Ramos (cell line): ENCODE measurements at regions not wholly inside any gene's neighbourhood (a gene's known extent, or its start where the extent isn't known, plus 50 kb on each side); places are given as distances from the start of the nearest gene placed in this dataset.
"Not testable (repeated sequence)": the region's sequence is repeated elsewhere in the genome, so short reads cannot be mapped to it uniquely, and the experiment has no call there.

Experiments used
- in situ Hi-C: fragments of 300-500 bp; cut with MboI; formaldehyde crosslinking; loops from one replicate; pipeline ENCODE4 v1.14.3; 2022; ENCODE audit warnings: low sequenced_read_pairs; ENCODE audit not compliant: unreplicated experiment

DNA sequence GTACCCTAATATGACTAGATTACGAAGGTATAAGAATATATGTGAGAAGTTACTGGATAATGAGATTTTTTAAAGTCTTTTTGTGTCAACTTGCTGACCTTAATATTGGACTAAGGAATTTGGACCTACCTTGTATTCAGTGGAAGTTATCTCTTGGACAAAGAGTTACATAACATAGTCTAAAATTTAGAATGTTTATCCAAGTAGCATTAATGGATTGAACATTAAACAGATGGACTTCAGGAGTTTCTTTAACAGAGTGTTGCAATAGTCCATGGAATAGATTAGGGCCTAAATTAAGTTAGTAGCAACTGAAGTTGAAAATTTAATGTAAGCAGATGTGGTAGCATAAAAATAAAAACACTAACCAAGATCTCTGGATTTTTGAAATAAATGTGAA is 266.4 kb downstream of the PYDC2 start:
- in situ Hi-C loops = no loop called here

DNA sequence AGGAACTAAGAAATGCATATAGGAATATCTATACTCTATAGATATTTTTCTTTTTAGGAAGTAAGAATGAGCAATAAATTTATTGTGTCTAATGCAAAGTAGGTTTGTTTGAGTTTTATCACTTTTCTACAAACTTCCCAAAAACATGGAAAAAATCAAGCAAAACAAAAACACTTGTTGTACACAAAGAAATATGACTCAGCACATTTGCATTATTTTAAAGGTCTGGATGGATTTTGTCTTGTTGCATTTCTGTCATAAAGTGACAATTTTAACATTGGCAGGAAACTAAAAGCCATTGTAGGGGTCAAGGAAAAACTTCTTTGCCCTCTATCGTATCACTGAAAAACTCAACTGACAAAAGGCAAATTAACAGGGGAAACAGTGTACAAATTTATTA is 267.2 kb downstream of the PYDC2 start:
- in situ Hi-C loops = no loop called here

DNA sequence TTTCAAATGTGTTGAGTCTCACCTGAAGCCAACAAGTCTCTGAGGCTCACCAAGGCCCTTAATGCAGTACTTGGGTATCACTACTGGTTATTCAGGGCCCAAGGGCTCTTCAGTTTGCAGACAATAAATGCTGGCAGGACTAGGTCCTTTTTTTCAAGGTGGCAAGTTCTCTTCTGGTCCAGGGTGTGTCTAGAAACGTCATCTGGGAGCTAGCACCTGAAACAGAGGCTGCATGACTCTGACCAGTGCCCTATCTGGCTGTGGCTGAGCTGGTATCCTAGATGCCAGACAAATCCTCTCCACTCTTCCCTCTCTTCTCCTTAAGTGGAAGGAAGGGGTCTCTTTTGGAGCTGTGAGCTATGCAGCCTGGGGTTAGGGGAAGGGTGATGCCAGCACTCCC is 276.8 kb downstream of the PYDC2 start:
- in situ Hi-C loops = no loop called here

DNA sequence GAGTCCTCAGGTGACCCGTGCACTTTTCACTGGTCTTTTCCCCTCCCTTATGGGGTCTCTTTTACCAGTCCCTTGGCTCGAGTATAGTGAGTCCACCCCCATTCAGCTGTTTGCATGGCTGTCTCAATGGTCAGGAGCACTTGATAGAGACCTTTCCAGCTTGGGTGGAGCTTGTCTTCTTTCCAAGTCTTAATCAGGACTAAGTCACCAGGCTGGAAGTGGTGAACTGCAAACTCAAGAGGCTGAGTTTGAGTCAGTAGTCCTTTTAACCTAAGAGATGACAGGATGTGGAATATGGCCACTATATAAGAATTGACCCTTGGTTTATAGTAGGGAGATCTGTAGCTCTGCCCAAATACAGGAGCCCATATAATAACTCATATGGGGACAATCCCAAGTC is 279.7 kb downstream of the PYDC2 start:
- in situ Hi-C loops = no loop called here

DNA sequence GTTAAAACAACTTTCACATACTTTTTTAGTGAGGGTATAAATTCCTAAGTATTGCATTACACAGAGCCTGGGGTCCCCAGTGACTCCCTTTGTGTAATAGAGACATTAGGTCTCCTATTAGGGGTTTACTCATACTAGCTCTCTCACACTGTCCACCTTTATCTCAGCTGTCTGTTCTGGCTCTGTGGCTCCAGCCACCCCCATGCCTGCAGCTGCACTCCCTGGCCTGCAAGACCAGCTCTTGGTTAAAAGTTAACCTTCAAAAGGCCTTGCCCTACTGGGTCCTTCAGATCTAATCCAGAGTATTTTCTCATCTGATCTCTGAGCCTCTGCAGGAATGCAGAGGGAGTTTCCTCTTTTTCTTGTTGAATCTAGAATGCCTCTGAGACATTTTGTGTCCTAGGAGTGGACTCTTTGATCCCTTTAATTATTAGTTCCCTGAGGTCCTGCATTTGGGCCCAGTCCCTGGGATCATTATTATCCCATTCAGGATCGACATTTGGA is 280.9 kb downstream of the PYDC2 start:
- in situ Hi-C loops = not testable (repeated sequence)

DNA sequence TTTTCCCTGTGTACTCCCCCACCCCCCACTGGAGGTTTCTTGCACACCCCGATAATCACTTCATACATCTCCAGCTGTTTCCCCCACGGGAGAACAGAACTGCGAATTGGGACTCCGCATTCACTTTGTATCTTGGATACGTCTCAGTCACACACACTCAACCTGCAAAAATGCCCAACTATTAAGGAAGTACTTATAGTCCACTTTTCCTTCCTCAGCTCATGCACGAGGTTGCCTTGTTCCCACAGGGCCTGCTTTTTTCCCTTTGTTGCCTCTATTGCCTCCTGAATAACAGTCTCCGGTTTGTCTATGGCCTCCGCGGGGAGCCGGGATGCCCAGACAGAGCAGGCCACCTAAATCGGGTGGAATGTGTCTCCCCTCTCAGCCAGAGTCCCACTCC is 282.3 kb downstream of the PYDC2 start:
- in situ Hi-C loops = no loop called here

DNA sequence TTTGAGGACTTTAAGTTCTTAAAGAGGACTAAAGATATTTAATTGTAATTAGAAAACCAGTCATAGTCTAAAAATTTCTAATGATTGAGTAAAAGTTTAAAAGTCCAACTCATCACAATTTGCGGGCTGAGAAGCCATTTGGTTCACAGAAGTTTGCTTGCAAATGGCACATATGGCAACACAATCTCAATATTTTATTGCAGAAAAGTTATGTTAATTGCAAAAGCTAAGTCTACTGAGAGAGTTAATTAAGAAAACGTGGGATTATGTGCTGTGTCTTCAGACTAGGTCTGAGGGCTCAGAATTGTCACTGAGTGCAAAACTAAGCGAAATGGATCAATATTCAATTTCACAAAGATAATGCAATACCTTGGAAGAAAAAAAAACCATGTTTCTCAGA is 289.7 kb downstream of the PYDC2 start:
- in situ Hi-C loops = no loop called here

DNA sequence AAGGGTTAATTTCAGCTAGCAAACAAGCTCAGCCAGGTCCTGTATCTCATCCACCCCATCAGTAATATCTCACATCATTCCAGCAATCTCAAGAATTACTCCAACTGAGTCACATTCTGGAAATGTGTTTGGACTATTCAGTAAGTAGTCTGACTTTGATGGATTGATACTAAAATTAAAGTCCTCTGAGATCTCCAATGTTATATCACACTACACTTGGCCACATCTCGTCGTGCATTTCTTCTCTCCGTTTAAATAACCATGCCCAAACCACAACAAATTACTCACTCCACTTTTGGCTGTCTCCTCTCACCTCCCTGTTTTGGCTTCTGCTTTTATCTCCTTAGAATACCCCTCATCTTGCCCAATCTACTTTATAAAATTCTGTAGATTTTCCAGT is 292.2 kb downstream of the PYDC2 start:
- in situ Hi-C loops = no loop called here

DNA sequence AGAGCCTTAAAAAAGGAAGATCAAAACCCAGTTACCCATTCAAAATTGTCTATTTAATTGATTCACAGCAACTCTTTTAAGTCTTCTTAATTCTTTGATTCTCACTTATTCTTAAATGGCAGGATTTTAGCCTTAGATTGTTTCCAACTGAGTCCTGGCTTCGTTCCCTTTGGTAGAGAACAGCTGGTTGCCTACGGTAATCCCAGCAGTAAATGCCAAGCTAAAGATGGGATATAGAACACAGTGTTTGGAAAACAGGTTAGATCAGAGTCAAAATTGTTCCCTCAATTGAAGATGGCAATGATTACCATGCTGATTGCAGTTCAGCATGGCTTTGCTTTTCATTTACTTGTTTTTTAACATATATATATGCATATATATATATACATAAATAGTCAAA is 300.9 kb downstream of the PYDC2 start:
- in situ Hi-C loops = no loop called here

DNA sequence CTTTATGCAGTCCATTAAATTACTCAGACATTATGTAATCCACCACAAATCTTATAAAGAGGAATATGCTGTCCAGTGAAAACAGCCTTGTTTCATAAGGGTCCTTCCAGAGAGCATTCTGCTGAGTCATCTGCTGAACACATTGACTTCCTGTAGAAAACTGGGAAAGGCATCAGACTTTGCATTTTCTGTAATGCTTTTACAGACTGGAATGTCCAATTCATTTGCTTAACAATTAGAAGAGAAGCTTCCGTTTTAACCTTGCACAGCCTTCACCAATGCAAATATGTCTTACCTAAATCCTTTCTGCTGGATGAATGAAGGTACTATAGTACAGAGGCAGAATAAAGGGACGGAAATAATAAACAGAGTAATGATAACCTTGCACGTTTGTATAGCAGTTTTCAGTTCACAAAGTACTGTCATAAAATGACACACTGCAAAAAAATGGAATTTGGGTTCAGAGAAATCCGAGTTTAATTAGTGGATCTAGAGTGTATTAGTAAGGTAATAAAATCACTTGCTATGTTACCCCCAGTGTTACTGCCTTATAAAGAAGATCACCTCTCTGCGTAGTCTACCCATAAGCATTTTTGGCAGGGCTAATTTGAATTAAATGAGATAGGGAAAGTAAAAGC is 301.5 kb downstream of the PYDC2 start:
- in situ Hi-C loops = no loop called here

DNA sequence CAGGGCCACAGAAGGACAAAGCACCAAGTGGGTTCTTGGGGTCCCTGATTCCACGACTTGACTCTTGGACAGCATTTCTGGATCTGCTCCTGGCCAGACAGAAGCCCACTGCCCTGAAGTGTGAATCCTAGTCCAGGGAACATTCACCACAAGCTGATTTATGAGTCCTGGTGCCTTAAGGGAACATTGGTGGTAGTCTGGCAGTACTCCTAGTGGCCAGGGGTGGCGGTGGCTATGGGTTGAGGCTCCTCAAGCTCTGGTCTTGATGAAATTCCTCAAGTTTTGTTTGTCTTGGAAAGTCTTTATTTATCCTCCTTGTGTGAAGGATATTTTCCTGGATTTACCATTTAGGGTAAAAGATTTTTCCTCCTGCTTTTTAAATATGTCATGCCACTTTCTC is 307.5 kb downstream of the PYDC2 start:
- in situ Hi-C loops = no loop called here

DNA sequence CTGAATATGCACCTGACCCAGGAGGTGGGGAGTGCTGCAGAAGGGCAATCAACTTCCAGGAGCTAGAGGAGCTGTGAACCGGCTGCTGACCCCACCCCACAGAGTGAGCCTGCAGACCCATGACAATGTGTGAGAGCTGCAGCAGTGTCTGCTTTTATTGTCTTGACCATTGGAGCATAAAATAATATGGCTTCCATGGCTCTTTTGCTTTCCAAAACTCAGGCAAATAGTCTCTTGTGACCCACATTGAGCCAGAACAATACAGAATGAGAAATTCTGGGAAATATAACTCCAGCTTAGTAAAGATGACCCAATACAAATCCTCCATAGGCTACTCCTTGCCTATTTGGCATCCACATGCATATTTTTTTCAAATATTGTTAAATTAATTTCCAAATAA is 309.6 kb downstream of the PYDC2 start:
- in situ Hi-C loops = no loop called here

DNA sequence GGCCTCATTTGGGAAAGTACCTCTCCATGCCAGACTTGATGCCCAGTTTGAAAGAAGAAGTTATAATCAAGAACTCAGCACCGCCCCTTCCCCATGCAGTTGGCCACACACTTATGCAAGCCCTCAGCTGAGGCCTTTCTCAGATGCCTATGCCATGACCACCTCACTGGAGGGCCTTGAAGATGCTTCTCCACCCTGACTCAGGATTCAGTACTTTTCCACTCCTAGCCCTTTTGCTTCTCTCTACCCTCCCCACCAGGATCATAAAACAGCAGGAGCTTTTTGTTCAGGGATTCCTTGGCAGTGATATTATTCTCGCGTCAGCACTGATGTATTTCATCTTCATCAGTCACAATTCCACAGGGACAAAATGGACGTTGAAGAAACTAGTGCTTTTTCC is 313.5 kb downstream of the PYDC2 start:
- in situ Hi-C loops = no loop called here

DNA sequence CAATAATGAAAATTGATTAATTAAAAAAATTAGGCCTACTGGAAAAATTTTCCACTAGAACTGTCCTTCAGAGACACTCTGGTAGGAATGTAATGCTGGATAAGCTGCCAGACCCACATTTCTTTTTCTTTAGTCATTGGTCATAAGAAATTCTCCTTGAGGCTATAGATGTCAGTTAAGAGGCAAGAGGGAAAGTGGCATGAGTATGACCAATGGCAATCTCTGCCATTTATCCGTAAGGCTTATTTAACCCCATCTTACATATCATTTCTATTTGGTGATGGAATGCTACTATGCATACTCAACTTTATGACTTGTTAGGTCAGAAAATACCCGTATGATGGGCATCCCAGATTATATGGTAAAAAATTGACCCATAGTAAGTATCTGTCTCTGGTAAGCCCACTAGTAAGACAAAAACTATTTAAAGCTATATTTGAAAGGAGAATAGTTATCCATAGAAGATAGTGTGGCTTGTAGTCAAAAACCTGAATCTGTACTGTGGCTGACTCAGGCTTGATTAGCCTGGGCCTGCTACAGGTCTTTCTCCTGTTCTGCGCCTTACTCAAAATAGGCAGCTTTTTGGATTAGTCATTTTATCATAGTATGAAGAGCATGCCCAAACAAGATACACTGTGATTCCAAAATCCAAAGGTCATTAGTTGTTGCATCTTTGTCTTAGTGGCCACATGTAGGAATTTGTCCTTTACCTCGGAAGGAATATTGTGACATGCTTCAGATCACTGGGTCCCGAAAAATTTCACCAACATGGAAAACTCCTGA is 314.7 kb downstream of the PYDC2 start:
- in situ Hi-C loops = no loop called here

DNA sequence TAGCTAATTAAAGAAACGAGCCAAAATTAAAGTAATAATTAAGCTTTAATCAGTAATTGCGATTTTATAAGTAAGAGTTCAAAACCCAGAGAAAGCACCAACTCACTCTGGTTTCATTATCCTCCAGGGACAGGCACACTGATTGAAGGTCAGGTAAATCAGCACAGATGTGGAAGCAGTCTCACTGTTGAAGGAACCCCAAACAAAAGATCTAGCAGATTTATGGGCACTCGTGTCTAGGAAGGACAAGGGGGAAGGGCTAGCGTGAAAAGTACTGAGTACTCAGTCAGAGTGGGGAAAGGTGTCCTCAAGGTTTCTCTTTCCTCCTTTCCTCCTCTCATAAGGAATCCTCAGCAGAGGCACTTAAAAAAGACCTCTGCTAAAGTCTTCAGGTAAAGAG is 320.1 kb downstream of the PYDC2 start:
- in situ Hi-C loops = no loop called here

DNA sequence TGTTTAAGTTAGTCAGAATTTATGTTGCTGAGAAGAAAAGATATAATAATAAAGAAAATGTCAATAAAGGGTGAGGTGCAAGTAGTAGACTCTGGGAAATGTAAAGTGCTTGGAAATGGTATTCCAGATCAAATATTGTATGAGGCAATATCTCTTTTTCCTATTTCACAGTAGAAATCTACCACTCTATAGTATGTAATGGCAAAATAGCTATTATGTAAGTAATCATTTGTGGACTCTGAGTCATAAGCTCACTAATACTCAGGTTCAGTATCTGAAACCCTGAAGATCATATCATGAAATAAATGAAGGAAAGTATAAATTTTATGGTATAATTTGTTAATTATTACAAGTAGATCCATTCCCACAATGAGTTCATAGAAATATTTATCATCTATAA is 322.1 kb downstream of the PYDC2 start:
- in situ Hi-C loops = no loop called here

DNA sequence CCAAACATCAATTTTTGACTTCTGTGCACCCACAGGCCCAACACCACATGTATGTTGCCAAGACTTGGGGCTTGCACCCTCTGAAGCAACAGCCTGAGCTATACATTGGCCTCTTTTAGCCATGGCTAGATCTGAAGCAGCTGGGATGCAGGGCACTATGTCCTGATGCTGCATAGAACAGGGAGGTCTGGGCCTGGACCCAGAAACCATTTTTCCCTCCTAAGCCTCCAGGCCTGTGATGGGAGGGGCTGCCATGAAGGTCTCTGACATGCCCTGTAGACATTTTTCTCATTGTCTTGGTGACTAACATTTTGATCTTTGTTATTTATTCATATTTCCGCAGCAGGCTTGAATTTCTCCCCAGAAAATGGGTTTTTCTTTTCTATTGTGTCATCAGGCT is 330.0 kb downstream of the PYDC2 start:
- in situ Hi-C loops = no loop called here

DNA sequence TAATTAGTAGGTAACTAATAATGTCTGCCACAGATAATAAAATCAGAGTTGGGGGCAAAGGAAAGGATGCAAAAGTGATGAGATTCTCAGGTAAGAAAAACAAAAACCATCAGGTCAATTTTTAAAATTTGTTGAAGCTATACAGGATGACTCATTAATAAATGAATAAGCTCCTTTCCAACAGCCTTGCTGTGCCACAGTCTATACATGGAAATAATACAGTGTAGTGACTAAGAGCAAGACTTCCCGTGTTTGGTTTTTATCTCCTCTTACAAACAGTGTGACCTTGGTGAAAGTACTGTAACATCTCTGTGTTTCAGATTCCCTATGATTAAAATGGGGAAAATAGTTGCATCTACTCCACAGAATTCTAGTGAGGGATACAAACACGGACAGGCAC is 331.6 kb downstream of the PYDC2 start:
- in situ Hi-C loops = no loop called here

DNA sequence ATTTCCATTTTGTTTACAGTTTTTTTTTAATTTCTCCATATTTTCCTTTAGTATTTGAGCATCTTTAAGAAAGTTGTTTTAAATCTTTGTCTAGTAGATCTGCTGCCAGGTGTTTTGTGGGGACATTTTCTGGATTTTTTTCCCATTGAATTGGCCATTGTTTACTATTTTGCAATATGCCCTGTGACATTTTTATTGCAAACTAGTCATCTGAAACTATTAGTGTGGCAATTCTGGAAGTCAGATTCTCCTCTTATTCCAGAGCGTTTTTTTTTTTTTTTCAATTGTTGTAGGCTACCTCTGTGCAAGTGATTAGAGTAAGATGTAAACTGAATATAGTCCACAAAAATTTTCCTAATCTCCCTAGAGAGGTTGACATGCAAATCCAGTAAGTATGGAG is 334.2 kb downstream of the PYDC2 start:
- in situ Hi-C loops = no loop called here

DNA sequence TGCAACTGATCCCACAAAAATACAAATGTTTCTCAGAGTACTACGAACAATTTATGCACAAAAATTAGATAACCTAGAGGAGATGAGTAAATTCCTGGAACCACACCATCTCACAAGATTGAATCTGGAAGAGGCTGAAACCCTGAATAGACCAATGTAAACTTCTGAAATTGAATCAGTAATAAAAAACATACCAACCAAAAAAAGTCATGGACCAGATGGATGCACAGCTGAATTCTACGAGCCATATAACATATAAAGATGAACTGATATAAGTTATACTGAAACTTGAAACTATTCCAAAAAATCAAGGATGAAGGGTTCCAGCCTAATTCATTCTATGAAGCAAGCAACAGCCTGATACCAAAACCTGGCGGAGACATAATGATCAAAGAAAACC is 336.3 kb downstream of the PYDC2 start:
- in situ Hi-C loops = no loop called here

DNA sequence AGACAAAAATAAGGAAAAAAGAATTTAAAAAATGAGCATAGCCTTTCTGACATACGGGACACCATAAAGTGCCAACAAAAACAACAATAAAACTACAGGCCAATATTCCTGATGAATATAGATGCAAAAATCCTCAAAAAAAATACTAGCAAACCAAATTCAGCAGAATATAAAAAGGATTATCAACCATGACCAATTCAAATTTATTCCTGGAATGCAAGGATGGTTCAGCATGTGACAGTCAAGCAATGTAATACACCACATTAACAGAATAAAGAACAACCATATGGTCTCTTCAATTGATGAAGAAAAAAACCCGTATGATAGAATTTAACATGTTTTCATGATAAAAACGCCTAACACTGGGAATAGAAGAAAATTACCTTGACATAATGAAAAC is 341.7 kb downstream of the PYDC2 start:
- in situ Hi-C loops = no loop called here

DNA sequence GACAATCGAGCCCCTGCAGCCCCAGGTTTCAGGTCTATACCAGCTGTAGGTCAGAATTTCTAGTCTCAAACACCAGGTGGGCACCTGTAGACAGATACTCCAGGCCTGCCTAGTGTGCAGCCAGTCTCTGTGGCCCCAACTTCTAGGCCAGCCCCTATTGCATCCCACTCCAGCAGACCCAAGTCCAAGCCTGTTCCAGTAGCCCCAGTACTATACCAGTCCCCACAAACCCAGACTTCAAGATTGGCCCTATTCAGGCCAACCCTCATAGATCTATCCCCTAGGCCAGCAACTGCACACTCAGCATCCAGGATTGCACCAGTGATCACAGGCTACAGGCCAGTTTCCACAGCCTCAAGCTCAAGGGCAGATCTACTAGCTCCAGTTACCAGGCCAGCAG is 344.0 kb downstream of the PYDC2 start:
- in situ Hi-C loops = no loop called here
